ENCODE measurements at regions not wholly inside any gene's neighbourhood (a gene's known extent, or its start where the extent isn't known, plus 50 kb on each side); places are given as distances from the start of the nearest gene placed in this dataset.
A peak's percentile ranks its signal among the peaks of the same experiment; 100 is the strongest.

- peak in 1 of 2 donors; percentile 20 for TF ChIP-seq CTCF (conservative IDR thresholded peaks at IDR 0.05 in 1 of 2, IDR thresholded peaks at IDR 0.05 in 1 of 2; ENCODE audit: low read depth in 1 of 2, low read length in 2 of 2)
- TF ChIP-seq EZH2 (IDR thresholded peaks at IDR 0.05; ENCODE audit: low read length, missing control alignments): no peak
These were observed 211.7 kb downstream of the FAT4 start for GRCh38 chr4:125526420-125526819.

All from fibroblast of lung (primary cell).